GM12874 (cell line): ENCODE measurements at regions not wholly inside any gene's neighbourhood (a gene's known extent, or its start where the extent isn't known, plus 50 kb on each side); places are given as distances from the start of the nearest gene placed in this dataset.

Experiments
- CTCF ChIP-seq: IDR thresholded peaks from 2 replicates; pipeline ENCODE4 v1.5.1; 2011; ENCODE audit warnings: low read depth, mild to moderate bottlenecking, control low read depth, low read length, moderate library complexity; ENCODE audit not compliant: insufficient read depth

GRCh38 chr11:131299598-131300438, 70.6 kb upstream of the NTM start:
- TF ChIP-seq CTCF = no peak

GRCh38 chr11:131300439-131300717, 70.0 kb upstream of the NTM start:
- TF ChIP-seq CTCF = no peak

GRCh38 chr11:131301306-131301705, 69.1 kb upstream of the NTM start:
- TF ChIP-seq CTCF = no peak

GRCh38 chr11:131302836-131303235, 67.6 kb upstream of the NTM start:
- no peak for TF ChIP-seq CTCF

GRCh38 chr11:131303611-131304119, 66.8 kb upstream of the NTM start:
- no peak for TF ChIP-seq CTCF

GRCh38 chr11:131305005-131305404, 65.4 kb upstream of the NTM start:
- TF ChIP-seq CTCF = no peak

GRCh38 chr11:131307506-131307905, 62.9 kb upstream of the NTM start:
- no peak for TF ChIP-seq CTCF

DNA sequence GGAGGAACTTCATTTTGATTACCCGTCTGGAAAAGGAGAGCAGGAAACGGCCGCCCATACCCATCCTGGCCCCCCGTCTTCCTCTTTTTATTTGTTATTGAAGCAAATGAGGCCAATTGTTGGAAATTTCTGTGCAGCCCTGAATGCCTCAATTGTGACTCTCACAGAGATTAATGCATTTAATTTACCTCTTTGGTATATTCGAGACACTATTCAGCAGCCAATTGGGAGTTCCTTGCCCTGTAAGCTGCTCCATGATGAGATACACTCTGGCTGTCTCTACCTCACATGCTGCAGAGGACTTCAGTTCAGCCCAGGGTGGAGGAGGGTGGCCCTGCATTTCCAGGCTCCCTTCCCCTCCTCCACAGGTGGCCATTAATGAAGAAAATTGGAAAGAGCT, 60.6 kb upstream of the NTM start:
- TF ChIP-seq CTCF = no peak
